SJSA1 (cell line): ENCODE measurements at regions not wholly inside any gene's neighbourhood (a gene's known extent, or its start where the extent isn't known, plus 50 kb on each side); places are given as distances from the start of the nearest gene placed in this dataset.

Source experiments
- DNase-seq, 2 experiments: peaks; one replicate each; pipeline ENCODE4 v3.0.0-alpha.2; 2015 to 2020; ENCODE audit warnings: low spot score in 2 of 2, low read depth in 1 of 2
- H3K27ac ChIP-seq: fragments of 250-450 bp; sonication (Bioruptor Pico); 2 replicates; pipeline ENCODE4 v1.5.1; 2020; ENCODE audit warnings: mild to moderate bottlenecking, moderate library complexity
- H3K27me3 ChIP-seq: fragments of 250-450 bp; sonication (Bioruptor Pico); replicated peaks from 2 replicates; pipeline ENCODE4 v1.5.1; 2020; ENCODE audit warnings: mild to moderate bottlenecking, moderate library complexity
- H3K36me3 ChIP-seq: fragments of 250-450 bp; sonication (Bioruptor Pico); 2 replicates; pipeline ENCODE4 v1.5.1; 2020; ENCODE audit warnings: mild to moderate bottlenecking
- H3K4me1 ChIP-seq: fragments of 250-450 bp; sonication (Bioruptor Pico); replicated peaks from 2 replicates; pipeline ENCODE4 v1.6.1; 2021; ENCODE audit warnings: mild to moderate bottlenecking
- H3K4me3 ChIP-seq: fragments of 250-450 bp; sonication (Bioruptor Pico); 2 replicates; pipeline ENCODE4 v1.5.1; 2020; ENCODE audit warnings: mild to moderate bottlenecking
- H3K9me3 ChIP-seq: fragments of 250-450 bp; sonication (Bioruptor Pico); replicated peaks from 2 replicates; pipeline ENCODE4 v1.5.1; 2020; ENCODE audit warnings: mild to moderate bottlenecking

- Histone ChIP-seq H3K9me3 (no peaks in the 10 kb centered on the region), H3K27ac (no peak overlapping the region), H3K27me3 (no peaks in the 10 kb centered on the region), H3K4me3 (no peak overlapping the region), H3K36me3 (no peaks in the 10 kb centered on the region), H3K4me1 (no peaks in the 10 kb centered on the region; the same call in 1 of the 2 replicates)
- DNase-seq: no peak
Measured at GRCh38 chr1:232183802-232184201, 446.1 kb downstream of the SIPA1L2 start.

- Histone ChIP-seq H3K4me3 (no peak overlapping the region), H3K36me3 (no peaks in the 10 kb centered on the region), H3K9me3 (no peaks in the 10 kb centered on the region), H3K27ac (no peak overlapping the region), H3K4me1 (no peaks in the 10 kb centered on the region; the same call in 1 of the 2 replicates), H3K27me3 (no peaks in the 10 kb centered on the region)
- DNase-seq: no peak
Measured at GRCh38 chr1:232183266-232183800, 446.6 kb downstream of the SIPA1L2 start.

- DNase-seq: no peak
- H3K27ac ChIP-seq: no peak overlapping the region
- H3K4me3 ChIP-seq: no peak overlapping the region
- no peaks in the 10 kb centered on the region for H3K9me3 ChIP-seq
- no peaks in the 10 kb centered on the region; the same call in 1 of the 2 replicates for H3K4me1 ChIP-seq
- no peaks in the 10 kb centered on the region for H3K27me3 ChIP-seq
- no peaks in the 10 kb centered on the region for H3K36me3 ChIP-seq
Measured at GRCh38 chr1:232182236-232182635, 447.7 kb downstream of the SIPA1L2 start.

GRCh38 chr1:232180779-232181136, 449.2 kb downstream of the SIPA1L2 start:
- H3K4me3 ChIP-seq: no peak overlapping the region
- H3K36me3 ChIP-seq: no peaks in the 10 kb centered on the region
- H3K27me3 ChIP-seq: no peaks in the 10 kb centered on the region
- no peaks in the 10 kb centered on the region for H3K4me1 ChIP-seq
- no peaks in the 10 kb centered on the region for H3K9me3 ChIP-seq
- no peak for DNase-seq
- H3K27ac ChIP-seq: no peak overlapping the region

- Histone ChIP-seq H3K36me3 (no peaks in the 10 kb centered on the region), H3K4me1 (no peaks in the 10 kb centered on the region), H3K4me3 (no peak overlapping the region), H3K27me3 (no peaks in the 10 kb centered on the region), H3K9me3 (no peaks in the 10 kb centered on the region), H3K27ac (no peak overlapping the region)
- no peak for DNase-seq
Measured at GRCh38 chr1:232179896-232180778, 449.8 kb downstream of the SIPA1L2 start.

GRCh38 chr1:232178191-232178590, 451.7 kb downstream of the SIPA1L2 start:
- Histone ChIP-seq H3K36me3 (no peaks in the 10 kb centered on the region), H3K27me3 (no peaks in the 10 kb centered on the region), H3K27ac (no peak overlapping the region), H3K4me1 (no peaks in the 10 kb centered on the region), H3K4me3 (no peak overlapping the region), H3K9me3 (no peaks in the 10 kb centered on the region)
- no peak for DNase-seq

GRCh38 chr1:232177438-232177837, 452.5 kb downstream of the SIPA1L2 start:
- no peaks in the 10 kb centered on the region for H3K36me3 ChIP-seq
- H3K27me3 ChIP-seq: no peaks in the 10 kb centered on the region
- DNase-seq: no peak
- no peaks in the 10 kb centered on the region for H3K4me1 ChIP-seq
- H3K27ac ChIP-seq: no peak overlapping the region
- H3K4me3 ChIP-seq: no peak overlapping the region
- no peaks in the 10 kb centered on the region for H3K9me3 ChIP-seq

- no peaks in the 10 kb centered on the region for H3K36me3 ChIP-seq
- H3K27me3 ChIP-seq: no peaks in the 10 kb centered on the region
- H3K9me3 ChIP-seq: no peaks in the 10 kb centered on the region
- no peak for DNase-seq
- H3K27ac ChIP-seq: no peak overlapping the region
- no peaks in the 10 kb centered on the region for H3K4me1 ChIP-seq
- no peak overlapping the region for H3K4me3 ChIP-seq
Measured at GRCh38 chr1:232176222-232176621, 453.7 kb downstream of the SIPA1L2 start.

GRCh38 chr1:232174306-232174705, 455.6 kb downstream of the SIPA1L2 start:
- no peaks in the 10 kb centered on the region for H3K4me1 ChIP-seq
- H3K36me3 ChIP-seq: no peaks in the 10 kb centered on the region
- no peak overlapping the region for H3K4me3 ChIP-seq
- H3K27me3 ChIP-seq: no peaks in the 10 kb centered on the region
- H3K9me3 ChIP-seq: no peaks in the 10 kb centered on the region
- no peak for DNase-seq
- no peak overlapping the region for H3K27ac ChIP-seq

- H3K27me3 ChIP-seq: no peaks in the 10 kb centered on the region
- H3K4me3 ChIP-seq: no peak overlapping the region
- no peaks in the 10 kb centered on the region for H3K36me3 ChIP-seq
- no peaks in the 10 kb centered on the region for H3K4me1 ChIP-seq
- no peak overlapping the region for H3K27ac ChIP-seq
- no peak for DNase-seq
- no peaks in the 10 kb centered on the region for H3K9me3 ChIP-seq
Measured at GRCh38 chr1:232172563-232172962, 457.4 kb downstream of the SIPA1L2 start.

- DNase-seq: no peak
- Histone ChIP-seq H3K4me3 (no peak overlapping the region), H3K27me3 (no peaks in the 10 kb centered on the region), H3K4me1 (no peaks in the 10 kb centered on the region), H3K27ac (no peak overlapping the region), H3K9me3 (no peaks in the 10 kb centered on the region), H3K36me3 (no peaks in the 10 kb centered on the region)
Measured at GRCh38 chr1:232170909-232171308, 459.0 kb downstream of the SIPA1L2 start.

GRCh38 chr1:232169436-232169835, 460.5 kb downstream of the SIPA1L2 start:
- H3K4me1 ChIP-seq: peaks cover 2% of the 10 kb centered on the region; the same call in 1 of the 2 replicates
- H3K27ac ChIP-seq: no peak overlapping the region
- H3K4me3 ChIP-seq: no peak overlapping the region

GRCh38 chr1:232168508-232168907, 461.4 kb downstream of the SIPA1L2 start:
- no peak for DNase-seq
- H3K4me3 ChIP-seq: no peak overlapping the region
- H3K9me3 ChIP-seq: no peaks in the 10 kb centered on the region
- H3K27me3 ChIP-seq: no peaks in the 10 kb centered on the region
- no peaks in the 10 kb centered on the region for H3K36me3 ChIP-seq
- no peak overlapping the region for H3K27ac ChIP-seq
- peaks cover 7% of the 10 kb centered on the region; the same call in 1 of the 2 replicates for H3K4me1 ChIP-seq

More at GRCh38 chr1:232169436-232169835, 460.5 kb downstream of the SIPA1L2 start:
- no peak for DNase-seq
- no peaks in the 10 kb centered on the region for H3K9me3 ChIP-seq
- no peaks in the 10 kb centered on the region for H3K27me3 ChIP-seq
- H3K36me3 ChIP-seq: no peaks in the 10 kb centered on the region

- no peaks in the 10 kb centered on the region for H3K36me3 ChIP-seq
Measured at GRCh38 chr1:232166942-232167341, 463.0 kb downstream of the SIPA1L2 start.

More at GRCh38 chr1:232166942-232167341, 463.0 kb downstream of the SIPA1L2 start:
- H3K4me1 ChIP-seq: peaks cover 7% of the 10 kb centered on the region; the same call in 1 of the 2 replicates
- H3K9me3 ChIP-seq: no peaks in the 10 kb centered on the region
- no peak overlapping the region for H3K4me3 ChIP-seq
- no peak for DNase-seq
- no peaks in the 10 kb centered on the region for H3K27me3 ChIP-seq
- no peak overlapping the region for H3K27ac ChIP-seq
